ENCODE measurements at regions not wholly inside any gene's neighbourhood (a gene's known extent, or its start where the extent isn't known, plus 50 kb on each side); places are given as distances from the start of the nearest gene placed in this dataset.

DNA sequence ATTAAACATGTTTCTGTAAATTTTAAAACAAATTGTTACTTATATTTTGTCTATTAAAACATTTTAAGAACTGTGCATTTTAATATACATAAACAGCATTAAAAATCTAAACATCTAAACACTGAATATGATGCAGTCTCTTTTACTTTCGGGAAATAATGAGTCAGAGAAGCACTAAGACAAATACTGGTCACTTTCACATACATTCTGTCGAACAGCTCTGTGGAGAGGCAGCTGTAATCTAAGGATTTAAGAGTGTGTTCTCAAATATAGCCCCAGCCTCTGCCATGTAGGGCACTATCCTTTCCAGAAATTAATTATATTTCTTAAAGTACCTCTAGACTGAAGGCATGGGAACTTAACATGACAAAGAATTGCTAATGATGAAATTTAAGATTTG lies 89.6 kb upstream of the PTGFR start:
- Mint-ChIP-seq H3K27ac (no peak overlapping the region), H3K36me3 (ENCODE audit: low read depth) (no peaks in the 10 kb centered on the region; the same call in 1 of the 2 replicates), H3K27me3 (ENCODE audit: insufficient read depth) (peaks cover 6% of the 10 kb centered on the region), H3K9me3 (peaks cover under 1% of the 10 kb centered on the region), H3K4me3 (no peak overlapping the region), H3K4me1 (ENCODE audit: low read depth) (no peaks in the 10 kb centered on the region)
- TF ChIP-seq, protein P1, sequence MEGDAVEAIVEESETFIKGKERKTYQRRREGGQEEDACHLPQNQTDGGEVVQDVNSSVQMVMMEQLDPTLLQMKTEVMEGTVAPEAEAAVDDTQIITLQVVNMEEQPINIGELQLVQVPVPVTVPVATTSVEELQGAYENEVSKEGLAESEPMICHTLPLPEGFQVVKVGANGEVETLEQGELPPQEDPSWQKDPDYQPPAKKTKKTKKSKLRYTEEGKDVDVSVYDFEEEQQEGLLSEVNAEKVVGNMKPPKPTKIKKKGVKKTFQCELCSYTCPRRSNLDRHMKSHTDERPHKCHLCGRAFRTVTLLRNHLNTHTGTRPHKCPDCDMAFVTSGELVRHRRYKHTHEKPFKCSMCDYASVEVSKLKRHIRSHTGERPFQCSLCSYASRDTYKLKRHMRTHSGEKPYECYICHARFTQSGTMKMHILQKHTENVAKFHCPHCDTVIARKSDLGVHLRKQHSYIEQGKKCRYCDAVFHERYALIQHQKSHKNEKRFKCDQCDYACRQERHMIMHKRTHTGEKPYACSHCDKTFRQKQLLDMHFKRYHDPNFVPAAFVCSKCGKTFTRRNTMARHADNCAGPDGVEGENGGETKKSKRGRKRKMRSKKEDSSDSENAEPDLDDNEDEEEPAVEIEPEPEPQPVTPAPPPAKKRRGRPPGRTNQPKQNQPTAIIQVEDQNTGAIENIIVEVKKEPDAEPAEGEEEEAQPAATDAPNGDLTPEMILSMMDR (IDR thresholded peaks at IDR 0.05): no peak
- no peak for DNase-seq

DNA sequence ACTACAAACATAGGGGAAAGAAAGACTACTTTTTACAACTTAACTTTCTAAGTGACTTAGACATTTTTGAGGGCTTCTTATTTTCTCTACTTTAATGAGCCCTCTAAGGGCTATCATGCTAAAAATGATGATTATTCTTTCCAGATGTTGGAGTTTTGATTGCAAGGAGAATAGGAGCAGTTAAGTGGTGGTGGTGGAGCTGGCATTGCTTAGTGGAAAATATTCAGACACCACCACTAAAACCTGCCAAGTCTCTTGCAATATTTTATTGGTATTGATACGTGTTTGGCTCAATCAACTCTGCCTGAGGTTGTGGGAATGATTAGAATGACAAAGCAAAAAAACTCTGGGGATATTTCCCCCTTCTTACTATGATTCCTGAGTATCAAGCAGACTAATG lies 82.6 kb upstream of the PTGFR start:
- Mint-ChIP-seq H3K4me1 (ENCODE audit: low read depth) (peaks cover 10% of the 10 kb centered on the region; the same call in 1 of the 2 replicates), H3K27me3 (ENCODE audit: insufficient read depth) (no peaks in the 10 kb centered on the region; the same call in 1 of the 2 replicates), H3K4me3 (no peak overlapping the region), H3K27ac (no peak overlapping the region), H3K9me3 (peaks cover 25% of the 10 kb centered on the region), H3K36me3 (ENCODE audit: low read depth) (peaks cover 26% of the 10 kb centered on the region)
- TF ChIP-seq, protein P1 (IDR thresholded peaks at IDR 0.05): no peak
- DNase-seq: no peak

DNA sequence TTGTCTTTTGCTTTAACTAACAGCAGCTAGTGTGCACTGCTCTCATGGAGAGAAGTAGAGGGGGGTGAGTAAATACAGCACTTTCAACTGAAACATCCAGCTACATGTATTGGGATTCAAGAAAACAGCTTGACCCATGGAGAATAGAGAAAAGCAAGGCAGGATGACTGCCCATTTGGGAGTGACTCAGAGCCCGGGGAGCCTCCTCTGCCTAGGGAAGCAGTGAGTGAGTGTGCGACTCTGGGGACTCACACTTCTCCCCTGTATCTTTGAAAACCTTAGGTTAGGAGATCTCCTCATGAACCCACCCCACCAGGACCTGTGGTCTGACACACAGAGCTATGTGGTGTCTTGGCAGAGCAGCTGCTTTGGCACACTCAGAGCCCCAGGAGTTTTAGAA lies 82.0 kb upstream of the PTGFR start:
- H3K36me3 Mint-ChIP-seq (ENCODE audit: low read depth): peaks cover 26% of the 10 kb centered on the region
- peak; percentile 14 for DNase-seq

DNA sequence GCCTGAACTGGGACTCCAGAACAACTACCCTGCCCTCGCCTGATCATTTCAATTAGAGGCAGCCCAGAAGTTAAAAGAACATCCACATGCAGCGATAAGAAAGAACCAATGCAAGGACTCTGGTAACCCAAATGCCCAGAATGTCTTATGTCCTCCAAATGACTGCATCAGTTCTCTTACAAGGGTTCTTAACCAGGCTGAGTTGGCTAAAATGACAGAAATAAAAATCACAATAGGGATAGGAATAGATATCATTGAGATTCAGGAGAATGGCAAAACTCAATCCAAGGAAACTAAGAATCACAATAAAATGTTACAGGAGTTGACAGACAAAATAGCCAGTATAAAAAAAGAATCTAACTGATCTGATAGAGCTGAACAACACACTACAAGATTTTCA lies 80.1 kb upstream of the PTGFR start:
- TF ChIP-seq, protein P1 (IDR thresholded peaks at IDR 0.05): no peak
- no peak overlapping the region for H3K4me3 Mint-ChIP-seq
- H3K27me3 Mint-ChIP-seq (ENCODE audit: insufficient read depth): no peaks in the 10 kb centered on the region; the same call in 1 of the 2 replicates
- H3K27ac Mint-ChIP-seq: no peak overlapping the region
- H3K36me3 Mint-ChIP-seq (ENCODE audit: low read depth): peaks cover 26% of the 10 kb centered on the region
- H3K4me1 Mint-ChIP-seq (ENCODE audit: low read depth): peaks cover 10% of the 10 kb centered on the region; the same call in 1 of the 2 replicates
- DNase-seq: no peak
- peaks cover 25% of the 10 kb centered on the region for H3K9me3 Mint-ChIP-seq

More for the DNA sequence above, 82.0 kb upstream of the PTGFR start:
- TF ChIP-seq, protein P1 (IDR thresholded peaks at IDR 0.05): no peak
- peaks cover 25% of the 10 kb centered on the region for H3K9me3 Mint-ChIP-seq
- H3K27ac Mint-ChIP-seq: no peak overlapping the region
- no peaks in the 10 kb centered on the region; the same call in 1 of the 2 replicates for H3K27me3 Mint-ChIP-seq (ENCODE audit: insufficient read depth)
- H3K4me3 Mint-ChIP-seq: no peak overlapping the region
- H3K4me1 Mint-ChIP-seq (ENCODE audit: low read depth): peaks cover 10% of the 10 kb centered on the region; the same call in 1 of the 2 replicates

DNA sequence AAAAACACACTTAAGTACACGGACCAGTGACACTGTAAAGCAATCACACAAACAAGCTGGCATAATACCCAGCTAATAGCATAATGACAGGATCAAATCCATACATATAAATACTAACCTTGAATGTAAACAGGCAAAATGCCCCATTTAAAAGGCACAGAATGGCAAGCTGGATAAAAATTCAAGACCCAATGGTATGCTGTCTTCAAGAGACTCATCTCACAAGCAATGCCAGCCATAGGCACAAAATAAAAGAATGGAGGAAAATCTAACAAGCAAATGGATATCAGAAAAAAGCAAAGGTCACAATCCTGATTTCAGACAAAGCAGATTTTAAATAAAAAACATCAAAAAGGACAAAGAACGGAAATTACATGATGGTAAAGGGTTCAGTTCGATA lies 79.1 kb upstream of the PTGFR start:
- H3K4me3 Mint-ChIP-seq: no peak overlapping the region
- H3K4me1 Mint-ChIP-seq (ENCODE audit: low read depth): peaks cover 10% of the 10 kb centered on the region; the same call in 1 of the 2 replicates
- TF ChIP-seq, protein P1 (IDR thresholded peaks at IDR 0.05): no peak
- no peak overlapping the region for H3K27ac Mint-ChIP-seq
- peaks cover 26% of the 10 kb centered on the region for H3K36me3 Mint-ChIP-seq (ENCODE audit: low read depth)
- peaks cover 25% of the 10 kb centered on the region for H3K9me3 Mint-ChIP-seq
- no peaks in the 10 kb centered on the region; the same call in 1 of the 2 replicates for H3K27me3 Mint-ChIP-seq (ENCODE audit: insufficient read depth)
- DNase-seq: no peak

DNA sequence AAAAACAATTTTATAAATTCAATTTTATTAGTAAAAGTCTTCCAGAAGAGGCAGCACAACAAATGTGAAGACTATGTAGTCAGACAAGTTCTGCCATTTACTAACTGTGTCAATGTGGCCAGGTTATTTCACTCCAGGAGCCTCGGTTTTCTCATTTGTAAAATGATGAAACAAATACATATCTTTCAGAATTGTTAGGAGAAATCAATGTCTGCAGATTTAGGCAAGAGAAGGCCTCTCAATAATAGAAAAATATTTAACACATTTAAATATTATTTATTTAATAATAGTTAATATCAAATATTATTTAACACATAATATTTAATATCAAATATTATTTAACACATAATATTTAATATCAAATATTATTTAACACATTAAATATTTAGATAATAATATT lies 75.6 kb upstream of the PTGFR start:
- no peak for DNase-seq
- TF ChIP-seq, protein P1 (IDR thresholded peaks at IDR 0.05): no peak
- peaks cover 25% of the 10 kb centered on the region for H3K9me3 Mint-ChIP-seq
- H3K27me3 Mint-ChIP-seq (ENCODE audit: insufficient read depth): no peaks in the 10 kb centered on the region; the same call in 1 of the 2 replicates
- H3K27ac Mint-ChIP-seq: no peak overlapping the region
- peaks cover 17% of the 10 kb centered on the region for H3K4me1 Mint-ChIP-seq (ENCODE audit: low read depth)
- no peak overlapping the region for H3K4me3 Mint-ChIP-seq
- peaks cover 26% of the 10 kb centered on the region for H3K36me3 Mint-ChIP-seq (ENCODE audit: low read depth)
